HG03469 (cell line): ENCODE measurements at regions not wholly inside any gene's neighbourhood (a gene's known extent, or its start where the extent isn't known, plus 50 kb on each side); places are given as distances from the start of the nearest gene placed in this dataset.

Source experiments
- ATAC-seq: cut with Tn5 transposase; IDR thresholded peaks from one replicate; pipeline ENCODE4 v1.9.1; 2021; ENCODE audit warnings: mild to moderate bottlenecking, moderate library complexity, moderate number of reproducible peaks; ENCODE audit not compliant: unreplicated experiment

DNA sequence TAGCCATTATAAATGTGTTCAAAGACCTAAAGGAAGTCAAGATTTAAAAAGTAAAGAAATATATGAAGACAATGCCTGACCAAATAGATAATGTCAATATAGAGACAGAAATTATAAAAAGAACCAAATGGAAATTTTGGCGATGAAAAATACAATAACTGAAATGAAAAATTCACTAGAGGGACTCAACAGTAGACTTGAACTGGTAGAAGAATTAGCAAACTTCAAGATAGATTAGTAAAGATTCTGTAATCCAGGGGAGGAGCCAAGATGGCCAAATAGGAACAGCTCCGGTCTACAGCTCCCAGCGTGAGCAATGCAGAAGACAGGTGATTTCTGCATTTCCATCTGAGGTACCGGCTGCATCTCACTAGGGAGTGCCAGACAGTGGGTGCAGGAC lies 433.2 kb downstream of the HINT1 start:
- no peak for ATAC-seq

DNA sequence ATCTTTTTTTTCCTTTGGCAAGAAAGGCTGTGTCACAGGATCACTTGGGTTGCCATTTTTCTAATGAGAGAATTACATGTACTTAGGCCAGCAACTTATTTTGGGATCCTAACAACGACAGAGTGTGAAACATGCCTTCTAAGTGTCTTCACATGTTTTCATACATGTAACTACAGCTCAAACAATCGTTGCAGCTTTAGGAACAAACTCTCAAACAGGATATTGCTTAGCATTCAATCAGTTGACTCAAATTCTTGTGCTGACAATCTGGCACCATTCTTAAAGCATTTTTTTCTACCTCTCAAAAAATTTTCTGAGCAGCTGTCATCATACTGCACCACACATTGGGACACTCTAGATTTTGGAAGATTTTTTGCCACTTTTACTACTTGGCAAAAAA lies 435.5 kb downstream of the HINT1 start:
- ATAC-seq = no peak

- no peak for ATAC-seq
These were observed 437.2 kb downstream of the HINT1 start for GRCh38 chr5:130727830-130728229.

GRCh38 chr5:130724658-130725057 lies 440.4 kb downstream of the HINT1 start:
- no peak for ATAC-seq

DNA sequence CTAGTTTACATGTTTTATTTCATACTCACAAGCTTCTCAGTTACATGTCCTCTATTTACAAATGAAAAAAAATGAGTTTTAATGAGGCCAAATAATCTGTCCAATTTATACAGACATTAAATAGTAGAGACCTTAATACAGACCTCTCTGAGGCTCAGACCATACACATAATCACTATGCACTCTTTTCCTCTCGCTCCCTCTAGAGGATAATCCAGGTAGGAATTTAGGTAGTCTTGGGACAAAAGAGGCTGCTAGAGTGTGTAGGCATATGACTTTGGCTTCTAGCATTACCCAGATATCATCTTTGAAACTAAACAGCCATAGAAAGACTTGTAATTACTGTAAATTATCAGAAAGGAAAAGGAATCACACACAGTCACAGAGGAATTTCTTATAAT lies 444.7 kb downstream of the HINT1 start:
- ATAC-seq = no peak

- no peak for ATAC-seq
These were observed 449.5 kb downstream of the HINT1 start for GRCh38 chr5:130715541-130715940.

- ATAC-seq = no peak
These were observed 450.9 kb downstream of the HINT1 start for GRCh38 chr5:130714200-130714599.

- ATAC-seq = no peak
These were observed 452.7 kb downstream of the HINT1 start for GRCh38 chr5:130712324-130712723.

- ATAC-seq = no peak
These were observed 454.5 kb downstream of the HINT1 start for GRCh38 chr5:130710596-130710995.

DNA sequence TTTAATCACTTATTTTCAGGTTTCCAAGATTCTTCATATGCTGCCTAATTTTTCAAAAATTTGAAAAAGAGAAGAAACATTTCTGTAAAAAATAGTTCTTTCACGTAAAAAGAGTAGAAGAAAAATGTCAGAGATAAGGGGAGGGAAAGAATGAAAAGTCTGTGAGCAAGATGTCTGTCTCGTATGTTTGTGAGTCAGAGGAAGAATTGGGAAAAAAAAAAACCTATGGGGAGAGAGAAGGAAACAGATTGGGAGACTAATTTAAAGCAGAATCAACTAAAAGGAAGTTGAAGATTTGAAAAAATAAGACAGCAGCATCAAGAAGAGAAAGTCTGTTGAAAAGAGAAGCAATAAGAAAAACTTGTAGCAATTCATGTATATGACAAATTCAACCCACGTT lies 456.3 kb downstream of the HINT1 start:
- no peak for ATAC-seq

DNA sequence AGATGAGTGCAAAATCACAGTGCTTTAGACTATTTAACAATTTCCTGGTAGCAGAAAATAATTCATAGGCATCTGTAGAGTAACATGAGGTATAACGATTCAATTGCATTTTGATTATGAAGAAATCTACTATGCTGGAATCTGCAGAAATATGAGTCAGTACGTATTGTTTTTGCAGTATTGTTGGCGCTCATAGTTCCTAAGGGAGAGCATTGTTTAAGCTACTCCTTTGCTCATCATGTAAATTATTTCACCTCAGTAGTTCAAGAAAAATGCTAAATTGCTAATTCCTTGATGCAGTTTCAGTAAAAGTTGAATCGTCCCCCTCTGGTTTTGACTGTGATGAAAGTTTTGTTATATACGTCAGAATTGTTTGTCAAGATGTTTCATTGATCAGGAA lies 458.4 kb downstream of the HINT1 start:
- ATAC-seq = no peak

DNA sequence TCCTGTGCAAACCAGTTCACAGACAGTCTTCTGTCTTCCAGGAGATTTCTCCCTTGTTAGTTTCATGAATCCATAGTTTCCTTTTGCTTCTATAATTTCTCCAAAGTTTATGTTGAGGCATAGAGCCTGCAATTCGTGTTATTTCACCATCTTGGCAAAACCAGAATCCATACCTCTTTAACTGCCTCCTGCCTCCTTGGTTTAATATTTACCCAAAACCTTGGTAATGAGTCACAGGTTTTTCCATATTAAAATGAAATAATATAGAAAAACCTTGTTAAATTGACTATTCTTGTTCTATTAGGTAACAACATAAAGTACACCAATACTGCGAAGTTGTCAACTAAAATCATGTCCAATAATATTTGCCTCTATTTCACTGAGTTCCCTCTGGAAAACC lies 459.7 kb downstream of the HINT1 start:
- no peak for ATAC-seq

GRCh38 chr5:130693509-130693908 lies 471.5 kb downstream of the HINT1 start:
- no peak for ATAC-seq

GRCh38 chr5:130692770-130693169 lies 472.3 kb downstream of the HINT1 start:
- no peak for ATAC-seq

GRCh38 chr5:130689831-130690230 lies 475.2 kb downstream of the HINT1 start:
- ATAC-seq = no peak

- no peak for ATAC-seq
These were observed 477.8 kb downstream of the HINT1 start for GRCh38 chr5:130687085-130687733.

DNA sequence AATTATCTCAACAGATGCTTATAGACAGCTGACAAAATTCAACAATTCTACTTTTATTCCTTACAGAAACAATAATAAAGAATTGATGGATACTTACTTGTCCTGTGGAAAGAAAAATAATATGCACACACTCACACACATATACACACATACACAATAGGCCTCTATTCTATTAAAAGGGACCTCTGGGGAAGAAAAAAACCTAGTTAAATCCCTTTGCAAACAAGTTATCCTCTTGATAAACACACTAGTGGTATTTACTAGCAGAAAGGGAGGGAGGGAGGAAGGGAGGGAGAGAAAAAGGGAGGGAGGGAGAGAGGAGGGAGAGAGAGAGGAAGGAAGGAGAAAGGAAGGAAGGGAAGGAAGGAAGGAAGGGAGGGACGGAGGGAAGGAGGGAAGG lies 486.4 kb downstream of the HINT1 start:
- no peak for ATAC-seq

DNA sequence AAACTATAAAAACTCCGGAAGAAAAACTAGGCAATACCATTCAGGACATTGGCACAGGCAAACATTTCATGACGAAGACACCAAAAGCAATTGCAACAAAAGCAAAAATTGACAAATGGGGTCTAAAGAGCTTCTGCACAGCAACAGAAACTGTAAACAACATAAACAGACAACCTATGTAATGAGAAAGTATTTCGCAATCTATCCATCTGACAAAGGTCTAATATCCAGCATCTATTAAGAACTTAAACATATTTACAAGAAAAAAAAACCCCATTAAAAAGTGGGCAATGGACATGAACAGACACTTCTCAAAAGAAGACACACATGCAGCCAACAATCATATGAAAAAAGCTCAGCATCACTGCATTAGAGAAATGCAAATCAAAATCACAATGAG lies 498.6 kb downstream of the HINT1 start:
- ATAC-seq = no peak

DNA sequence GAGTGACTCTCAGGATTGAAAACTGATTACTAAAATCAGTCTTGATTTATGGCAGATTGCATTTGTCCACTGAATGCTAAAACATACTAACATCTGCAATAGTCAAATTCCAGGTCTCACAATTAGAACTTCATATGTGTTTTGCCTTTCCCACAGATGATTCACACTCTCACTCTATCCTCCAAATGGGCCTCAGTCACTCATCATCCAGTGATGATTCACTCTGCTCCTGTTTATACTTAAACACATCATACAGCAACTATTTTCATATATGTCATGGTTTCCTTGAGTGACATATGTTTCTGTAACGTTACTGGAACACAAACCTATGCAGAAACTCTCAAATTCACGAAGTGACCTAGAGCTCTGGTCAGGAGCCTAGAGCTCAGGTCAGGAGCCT lies 512.9 kb downstream of the HINT1 start:
- no peak for ATAC-seq

GRCh38 chr5:130651440-130651839 lies 513.6 kb downstream of the HINT1 start:
- no peak for ATAC-seq

DNA sequence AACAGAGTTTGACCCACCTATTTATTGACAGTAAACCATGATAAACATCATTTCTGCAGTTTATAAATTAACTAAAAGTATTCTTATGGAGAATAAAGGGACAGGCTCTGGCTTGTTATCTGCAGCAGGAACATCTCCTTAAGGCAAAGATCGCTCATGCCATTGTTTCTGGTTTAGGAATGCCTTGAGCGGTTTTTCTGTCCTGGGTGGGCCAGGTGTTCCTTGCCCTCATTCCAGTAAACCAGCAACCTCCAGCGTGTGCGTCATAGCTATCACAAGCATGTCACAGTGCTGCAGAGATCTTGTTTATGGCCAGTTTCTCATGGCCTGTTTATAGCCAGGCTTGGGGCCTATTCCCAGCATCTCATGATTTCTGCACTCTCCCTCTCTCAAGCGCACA lies 521.7 kb downstream of the HINT1 start:
- no peak for ATAC-seq

GRCh38 chr5:130642461-130642860 lies 522.6 kb downstream of the HINT1 start:
- ATAC-seq = no peak

DNA sequence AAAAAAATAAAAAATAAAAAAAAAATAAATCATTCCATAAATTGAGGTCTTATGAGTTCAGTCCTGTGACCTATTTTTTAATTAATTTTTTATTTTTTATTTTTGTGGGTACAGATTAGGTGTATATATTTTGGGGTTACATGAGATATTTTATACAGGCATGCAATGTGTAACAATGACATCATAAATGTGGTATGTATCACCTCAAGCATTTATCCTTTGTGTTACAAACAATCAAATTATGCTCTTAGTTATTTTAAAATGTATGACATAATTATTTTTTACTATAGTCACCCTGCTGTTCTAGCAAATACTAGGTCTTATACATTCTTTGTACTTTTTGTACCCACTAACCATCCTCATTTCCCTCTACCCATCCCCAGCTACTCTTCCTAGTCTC lies 537.9 kb downstream of the HINT1 start:
- ATAC-seq = no peak
